ENCODE measurements at regions not wholly inside any gene's neighbourhood (a gene's known extent, or its start where the extent isn't known, plus 50 kb on each side); places are given as distances from the start of the nearest gene placed in this dataset.

GRCh38 chr1:199160521-199161318 lies 521.9 kb downstream of the PTPRC start:
- no peak for DNase-seq (ENCODE audit: low read depth)

GRCh38 chr1:199161319-199161680 lies 522.5 kb downstream of the PTPRC start:
- no peak for DNase-seq (ENCODE audit: low read depth)

GRCh38 chr1:199161766-199162303 lies 523.0 kb downstream of the PTPRC start:
- DNase-seq (ENCODE audit: low read depth), result no peak

- no peak for DNase-seq (ENCODE audit: low read depth)
Measured at GRCh38 chr1:199163267-199163666, 524.4 kb downstream of the PTPRC start.

- DNase-seq (ENCODE audit: low read depth), result no peak
Measured at GRCh38 chr1:199163670-199164069, 524.8 kb downstream of the PTPRC start.

GRCh38 chr1:199167460-199167859 lies 528.6 kb downstream of the PTPRC start:
- DNase-seq (ENCODE audit: low read depth), result no peak

GRCh38 chr1:199168888-199169585 lies 530.2 kb downstream of the PTPRC start:
- DNase-seq (ENCODE audit: low read depth), result no peak

- DNase-seq (ENCODE audit: low read depth), result no peak
Measured at GRCh38 chr1:199170711-199171110, 531.9 kb downstream of the PTPRC start.

- DNase-seq (ENCODE audit: low read depth), result no peak
Measured at GRCh38 chr1:199172171-199173124, 533.6 kb downstream of the PTPRC start.

- no peak for DNase-seq (ENCODE audit: low read depth)
Measured at GRCh38 chr1:199173356-199173755, 534.5 kb downstream of the PTPRC start.

- no peak for DNase-seq (ENCODE audit: low read depth)
Measured at GRCh38 chr1:199174336-199174735, 535.5 kb downstream of the PTPRC start.

- DNase-seq (ENCODE audit: low read depth), result no peak
Measured at GRCh38 chr1:199176713-199177112, 537.9 kb downstream of the PTPRC start.

- no peak for DNase-seq (ENCODE audit: low read depth)
Measured at GRCh38 chr1:199177241-199177640, 538.4 kb downstream of the PTPRC start.

GRCh38 chr1:199178646-199179045 lies 539.8 kb downstream of the PTPRC start:
- DNase-seq (ENCODE audit: low read depth), result no peak

GRCh38 chr1:199182186-199182843 lies 543.5 kb downstream of the PTPRC start:
- DNase-seq (ENCODE audit: low read depth), result no peak

GRCh38 chr1:199184180-199184579 lies 545.3 kb downstream of the PTPRC start:
- no peak for DNase-seq (ENCODE audit: low read depth)

- DNase-seq (ENCODE audit: low read depth), result no peak
Measured at GRCh38 chr1:199194862-199195261, 556.0 kb downstream of the PTPRC start.

GRCh38 chr1:199197695-199198094 lies 558.9 kb downstream of the PTPRC start:
- no peak for DNase-seq (ENCODE audit: low read depth)

- no peak for DNase-seq (ENCODE audit: low read depth)
Measured at GRCh38 chr1:199202331-199202730, 563.5 kb downstream of the PTPRC start.

GRCh38 chr1:199204231-199204630 lies 565.4 kb downstream of the PTPRC start:
- DNase-seq (ENCODE audit: low read depth), result no peak

- no peak for DNase-seq (ENCODE audit: low read depth)
Measured at GRCh38 chr1:199205740-199206441, 567.1 kb downstream of the PTPRC start.
